Activated naive CD8-positive, alpha-beta T cell treated with anti-CD3 and anti-CD28 coated beads, Interleukin-2, amount 50 U/mL, for 16 hours (primary cell): ENCODE measurements at regions not wholly inside any gene's neighbourhood (a gene's known extent, or its start where the extent isn't known, plus 50 kb on each side); places are given as distances from the start of the nearest gene placed in this dataset.
"Not testable (repeated sequence)": the region's sequence is repeated elsewhere in the genome, so short reads cannot be mapped to it uniquely, and the experiment has no call there.

Source experiments
- DNase-seq: peaks from one replicate; pipeline ENCODE4 v3.0.0-alpha.2; 2020; ENCODE audit warnings: low read depth, low spot score

DNA sequence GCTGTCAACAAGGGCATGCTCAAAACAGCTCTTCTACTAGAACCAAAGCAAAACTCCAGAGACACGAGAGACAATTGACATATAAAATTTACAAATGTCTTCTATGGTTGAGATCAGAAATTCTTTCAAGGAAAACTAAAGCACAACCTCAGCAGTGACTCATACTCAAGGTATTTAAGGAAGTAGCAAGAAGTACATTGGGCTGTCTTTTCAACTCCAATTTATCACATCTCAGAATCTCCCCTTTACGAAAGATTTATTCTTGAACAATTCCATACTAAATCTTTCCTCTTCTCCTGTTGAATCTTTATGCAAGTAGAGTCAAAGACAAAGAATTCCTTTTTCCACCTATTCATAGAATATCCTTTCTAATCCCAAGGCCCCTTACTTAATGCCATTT is 324.0 kb downstream of the IRS1 start:
- no peak for DNase-seq

GRCh38 chr2:226474131-226474530 is 325.5 kb downstream of the IRS1 start:
- DNase-seq: no peak

- DNase-seq: no peak
Observed at GRCh38 chr2:226471987-226472470, 327.6 kb downstream of the IRS1 start.

DNA sequence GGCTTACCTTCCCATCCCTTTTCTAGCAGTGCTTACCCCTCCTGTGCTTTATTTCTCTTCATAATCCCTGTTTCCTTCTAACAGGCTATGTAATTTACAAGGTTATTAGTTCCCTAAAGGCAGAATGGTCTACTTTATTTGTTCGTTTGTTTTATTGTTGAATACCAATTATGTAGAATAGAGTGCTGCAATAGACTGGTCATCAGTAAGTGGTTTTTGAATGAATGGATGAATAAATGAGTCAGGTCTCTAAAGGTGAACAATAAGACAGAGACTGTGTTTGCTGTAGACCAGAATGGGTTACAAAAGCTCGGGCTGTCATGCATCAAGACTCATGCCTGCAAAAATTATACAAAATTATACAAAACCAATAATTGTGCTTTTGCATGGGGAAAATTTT is 332.0 kb downstream of the IRS1 start:
- DNase-seq: no peak

GRCh38 chr2:226467221-226467620 is 332.4 kb downstream of the IRS1 start:
- no peak for DNase-seq

DNA sequence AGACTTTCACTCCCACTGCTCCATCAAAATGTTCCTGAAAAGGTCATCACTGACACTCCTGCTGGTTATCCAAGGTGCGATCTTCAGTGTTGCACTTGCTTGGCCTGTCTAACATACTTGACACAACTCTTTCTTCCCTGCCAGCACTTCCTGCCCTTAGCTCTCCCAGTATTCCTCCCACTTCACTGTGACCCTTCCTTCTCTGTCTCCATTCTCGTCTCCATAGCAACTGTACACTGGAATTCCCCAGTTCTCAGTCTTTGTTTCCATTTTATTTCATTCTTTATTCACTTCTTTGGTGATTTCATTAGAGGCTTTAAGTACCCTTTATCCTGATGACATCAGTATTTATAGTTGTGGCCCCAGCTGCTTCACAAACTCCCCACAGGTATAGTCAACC is 333.0 kb downstream of the IRS1 start:
- no peak for DNase-seq

GRCh38 chr2:226466124-226466523 is 333.5 kb downstream of the IRS1 start:
- no peak for DNase-seq

GRCh38 chr2:226464380-226464779 is 335.2 kb downstream of the IRS1 start:
- DNase-seq: no peak

GRCh38 chr2:226463154-226463553 is 336.5 kb downstream of the IRS1 start:
- no peak for DNase-seq

DNA sequence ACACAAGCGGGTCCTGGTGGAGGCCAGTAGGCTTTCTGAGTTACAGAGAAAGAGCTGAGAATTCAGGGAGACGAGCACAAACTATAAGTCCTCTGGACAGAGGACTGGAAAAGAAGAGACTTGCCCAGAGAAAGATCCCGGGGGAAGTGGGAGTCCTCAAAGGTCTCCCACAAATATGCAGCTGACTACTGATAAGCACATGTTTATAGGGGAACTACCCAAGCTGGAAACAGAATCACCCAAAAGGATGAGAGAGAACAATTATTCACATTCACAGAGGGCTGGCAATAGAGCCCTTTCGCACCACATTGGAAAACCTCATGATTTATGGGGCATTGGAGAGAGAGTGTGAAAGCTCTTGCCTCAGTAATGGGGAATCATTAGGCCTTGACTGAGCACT is 337.6 kb downstream of the IRS1 start:
- DNase-seq: no peak

DNA sequence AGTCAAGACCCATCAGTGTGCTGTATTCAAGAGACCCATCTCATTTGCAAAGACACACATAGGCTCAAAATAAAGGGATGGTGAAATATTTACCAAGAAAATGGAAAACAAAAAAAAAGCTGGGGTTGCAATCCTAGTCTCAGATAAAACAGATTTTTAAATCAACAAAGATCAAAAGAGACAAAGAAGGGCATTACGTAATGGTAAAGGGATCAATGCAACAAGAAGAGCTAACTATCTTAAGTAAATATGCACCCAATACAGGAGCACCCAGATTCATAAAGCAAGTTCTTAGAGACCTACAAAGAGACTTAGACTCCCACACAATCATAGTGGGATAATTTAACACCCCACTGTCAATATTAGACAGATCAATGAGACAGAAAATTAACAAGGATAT is 343.5 kb downstream of the IRS1 start:
- DNase-seq: not testable (repeated sequence)

GRCh38 chr2:226452768-226453167 is 346.9 kb downstream of the IRS1 start:
- no peak for DNase-seq

GRCh38 chr2:226451486-226451885 is 348.1 kb downstream of the IRS1 start:
- DNase-seq: no peak

- no peak for DNase-seq
Observed at GRCh38 chr2:226450141-226450540, 349.5 kb downstream of the IRS1 start.

- no peak for DNase-seq
Observed at GRCh38 chr2:226447338-226448300, 352.0 kb downstream of the IRS1 start.

GRCh38 chr2:226446406-226447001 is 353.1 kb downstream of the IRS1 start:
- no peak for DNase-seq

DNA sequence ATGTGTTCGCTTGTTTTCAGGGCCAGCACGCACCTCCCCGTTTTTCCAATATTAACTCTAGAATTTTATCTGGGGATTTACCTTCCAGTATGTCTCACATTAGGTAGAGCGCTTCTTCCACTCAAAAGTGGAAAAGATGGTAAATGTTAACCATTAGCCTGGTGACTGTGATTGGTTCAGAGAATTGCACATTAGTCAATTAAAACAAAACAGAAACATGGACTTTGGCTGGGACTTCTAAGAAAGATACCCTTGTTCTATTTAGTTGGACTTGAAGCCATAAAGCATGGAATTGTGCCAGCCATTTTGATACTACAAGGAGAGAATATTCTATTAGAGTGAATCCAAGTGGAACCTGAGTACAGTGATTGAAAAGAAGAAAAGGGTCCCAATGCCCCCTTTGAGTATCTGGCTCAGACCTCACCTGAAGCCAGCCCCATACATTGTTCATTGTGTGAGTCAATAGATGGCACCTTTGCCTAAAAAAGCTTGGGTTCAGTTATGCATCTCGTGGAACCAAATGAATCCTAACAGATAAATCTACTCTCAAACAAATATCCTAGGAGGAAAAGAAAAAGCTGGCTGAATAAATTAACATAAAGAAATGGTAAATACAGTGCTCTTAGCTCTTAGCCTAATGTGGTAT is 354.3 kb downstream of the IRS1 start:
- no peak for DNase-seq

DNA sequence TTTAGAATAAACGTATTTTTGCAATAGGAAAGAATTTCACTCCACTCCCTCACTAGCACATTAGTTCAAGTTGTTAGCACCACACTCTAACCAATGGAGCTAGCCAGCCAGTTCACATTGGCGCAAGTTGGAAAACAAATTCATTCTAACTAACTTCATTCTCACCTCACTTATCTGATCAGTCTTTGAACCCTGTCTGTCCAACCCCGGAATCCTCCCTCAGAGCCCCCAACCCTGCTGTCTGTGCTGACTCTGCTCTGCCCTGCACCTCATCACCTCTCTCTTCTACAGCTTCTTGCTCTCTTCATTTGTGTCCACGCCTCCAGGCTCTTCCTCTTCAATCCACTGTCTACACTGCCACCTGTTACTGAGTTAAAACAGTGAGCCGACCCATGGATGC is 356.5 kb downstream of the IRS1 start:
- DNase-seq: no peak

DNA sequence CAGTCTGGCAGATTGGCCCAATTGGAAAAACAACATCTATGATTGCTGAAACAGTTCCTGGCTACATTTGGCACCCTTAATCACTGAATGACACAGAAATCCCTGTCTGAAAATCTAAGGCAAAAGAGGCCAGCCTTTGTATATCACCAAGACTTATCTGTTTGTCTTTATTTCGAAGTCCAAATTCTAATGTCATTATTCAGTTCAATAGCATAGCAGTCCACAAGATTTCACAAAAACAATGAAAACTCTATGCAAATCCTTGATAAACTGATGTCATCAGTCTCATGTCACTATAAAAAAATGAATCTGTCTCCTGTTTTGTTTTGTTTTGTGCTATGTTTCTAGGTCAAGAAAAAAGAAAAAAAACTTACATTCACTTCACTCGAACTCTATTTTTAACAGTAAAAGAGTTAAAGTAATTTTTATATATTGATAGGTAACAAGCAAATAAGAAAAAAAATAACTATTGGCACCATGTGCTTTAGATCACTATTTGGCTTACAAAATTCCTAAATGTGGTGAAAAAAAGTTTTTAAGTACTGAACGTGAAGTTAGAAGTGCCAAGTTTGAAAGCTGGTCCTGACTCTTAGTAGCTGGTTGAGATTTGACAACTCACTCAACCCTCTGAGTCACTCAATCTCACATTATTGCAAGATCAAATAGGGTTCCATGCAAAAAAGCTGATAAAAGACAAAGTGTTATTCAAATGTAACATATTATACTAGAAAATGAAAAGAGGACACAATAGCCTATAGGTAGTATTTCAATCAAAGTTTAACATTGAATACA is 359.3 kb downstream of the IRS1 start:
- DNase-seq: no peak

DNA sequence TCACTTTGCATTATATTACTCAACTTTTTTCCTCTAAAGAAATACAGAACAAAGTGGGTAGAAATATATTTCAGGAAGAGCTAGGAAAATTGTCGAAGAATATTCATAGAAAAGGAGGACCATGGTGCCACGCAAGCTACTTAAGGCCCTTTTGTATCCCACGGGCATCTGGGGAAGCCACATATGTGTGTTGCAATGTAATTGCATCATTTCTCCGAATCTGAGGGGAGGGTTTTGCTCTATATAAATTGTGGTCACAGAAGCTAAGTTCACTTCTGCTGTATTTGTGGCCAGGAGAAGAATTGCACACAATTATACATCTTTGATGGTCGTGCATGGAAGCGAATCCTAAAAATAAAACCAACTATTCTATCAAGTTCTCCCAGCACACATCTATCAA is 360.3 kb downstream of the IRS1 start:
- DNase-seq: no peak

GRCh38 chr2:226435146-226435545 is 364.5 kb downstream of the IRS1 start:
- DNase-seq: no peak

- no peak for DNase-seq
Observed at GRCh38 chr2:226434702-226435101, 364.9 kb downstream of the IRS1 start.
